Gastrocnemius medialis (tissue), 4 donors: ENCODE measurements at regions not wholly inside any gene's neighbourhood (a gene's known extent, or its start where the extent isn't known, plus 50 kb on each side); places are given as distances from the start of the nearest gene placed in this dataset.

Experiments
- CTCF ChIP-seq, 5 experiments: fragments of 450-650 bp in 3 of 5; fragments of 200-600 bp in 2 of 5; sonication (generic) in 2 of 5; IDR thresholded peaks in 4 of 5; conservative IDR thresholded peaks in 1 of 5; 1 replicate in 4 of 5; 2 replicates in 1 of 5; pipeline ENCODE4 v1.5.1; 2016 to 2019; ENCODE audit warnings: antibody characterized with exemption in 5 of 5, mild to moderate bottlenecking in 3 of 5, moderate library complexity in 3 of 5
- POLR2A ChIP-seq, 2 donors: fragments of 450-650 bp; IDR thresholded peaks; one replicate each; pipeline ENCODE4 v1.6.1; 2017; ENCODE audit warnings: antibody characterized with exemption in 2 of 2, mild to moderate bottlenecking in 2 of 2, moderate library complexity in 2 of 2

- no peak for TF ChIP-seq CTCF (IDR thresholded peaks at IDR 0.05 in 4 of 5, conservative IDR thresholded peaks at IDR 0.05 in 1 of 5)
- no peak for TF ChIP-seq POLR2A (IDR thresholded peaks at IDR 0.05)
Measured at GRCh38 chr6:16002332-16003196, 126.3 kb upstream of the MYLIP start.
